IPS-20b (cell line): ENCODE measurements at regions not wholly inside any gene's neighbourhood (a gene's known extent, or its start where the extent isn't known, plus 50 kb on each side); places are given as distances from the start of the nearest gene placed in this dataset.

ENCODE experiments used
- H3K27ac ChIP-seq: one replicate; pipeline ENCODE4 v1.5.1; 2013; ENCODE audit warnings: low read length
- H3K27me3 ChIP-seq: 2 replicates; pipeline ENCODE4 v1.6.1; 2013; ENCODE audit warnings: mild to moderate bottlenecking, low read length, inconsistent platforms; ENCODE audit not compliant: insufficient read depth
- H3K36me3 ChIP-seq: 2 replicates; pipeline ENCODE4 v1.6.1; 2013; ENCODE audit warnings: low read depth, mild to moderate bottlenecking, inconsistent platforms, low read length, moderate library complexity; ENCODE audit not compliant: insufficient read depth
- H3K4me1 ChIP-seq: 2 replicates; pipeline ENCODE4 v1.6.1; 2013; ENCODE audit warnings: mild to moderate bottlenecking, control low read depth, inconsistent platforms, low read length, moderate library complexity; ENCODE audit not compliant: insufficient read depth
- H3K4me3 ChIP-seq: 2 replicates; pipeline ENCODE4 v1.5.1; 2013; ENCODE audit warnings: mild to moderate bottlenecking, low read length, inconsistent platforms
- H3K9ac ChIP-seq: 2 replicates; pipeline ENCODE4 v1.6.1; 2013; ENCODE audit warnings: low read depth, mild to moderate bottlenecking, inconsistent platforms, low read length, moderate library complexity
- H3K9me3 ChIP-seq: 2 replicates; pipeline ENCODE4 v1.6.1; 2013; ENCODE audit warnings: mild to moderate bottlenecking, low read depth, low read length, inconsistent platforms; ENCODE audit not compliant: insufficient read depth

DNA sequence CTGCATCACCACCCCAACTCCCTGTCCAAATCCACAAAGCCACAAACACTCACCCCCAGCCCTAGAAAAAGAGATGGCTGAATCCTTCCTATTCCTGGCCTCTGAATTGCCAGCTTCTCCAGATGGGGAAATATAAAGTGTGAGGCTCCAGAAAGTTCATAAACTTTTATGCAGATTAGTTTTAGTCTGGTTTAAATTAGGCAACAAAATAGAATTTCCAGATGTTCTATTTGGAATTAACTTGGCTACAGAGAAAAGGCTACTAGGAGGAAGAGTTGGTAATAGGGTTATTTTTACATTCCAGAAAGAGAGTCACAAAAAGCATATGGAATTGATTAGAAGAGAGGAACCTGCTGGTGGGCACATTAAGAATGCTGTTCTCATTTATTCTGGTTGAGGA is 56.0 kb downstream of the EN1 start:
- Histone ChIP-seq H3K9ac (no peak overlapping the region), H3K4me1 (no peaks in the 10 kb centered on the region), H3K4me3 (no peak overlapping the region), H3K36me3 (no peaks in the 10 kb centered on the region), H3K9me3 (no peaks in the 10 kb centered on the region), H3K27me3 (peaks cover 25% of the 10 kb centered on the region; the same call in 1 of the 2 replicates), H3K27ac (no peak overlapping the region)

DNA sequence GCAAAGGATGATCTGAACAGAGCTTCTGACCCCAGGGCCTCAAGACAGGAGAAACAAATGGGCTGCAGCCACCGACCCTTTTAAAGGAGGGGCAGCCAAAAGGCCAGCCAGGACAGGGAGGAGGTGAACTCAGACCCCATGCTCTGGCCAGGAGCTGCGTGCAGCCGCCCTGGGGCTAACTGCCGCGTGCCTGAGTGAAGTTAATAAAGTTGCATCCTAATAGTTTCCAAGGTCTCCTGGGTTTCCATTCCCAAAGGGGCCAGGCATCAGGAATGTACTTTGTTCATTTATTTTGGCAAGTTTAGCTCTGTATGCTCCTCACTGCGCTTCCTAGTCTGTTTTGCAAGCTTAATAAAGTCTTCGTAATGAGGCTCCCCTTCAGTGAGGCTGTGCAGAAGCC is 60.7 kb downstream of the EN1 start:
- peaks cover 14% of the 10 kb centered on the region; the same call in 1 of the 2 replicates for H3K27me3 ChIP-seq

DNA sequence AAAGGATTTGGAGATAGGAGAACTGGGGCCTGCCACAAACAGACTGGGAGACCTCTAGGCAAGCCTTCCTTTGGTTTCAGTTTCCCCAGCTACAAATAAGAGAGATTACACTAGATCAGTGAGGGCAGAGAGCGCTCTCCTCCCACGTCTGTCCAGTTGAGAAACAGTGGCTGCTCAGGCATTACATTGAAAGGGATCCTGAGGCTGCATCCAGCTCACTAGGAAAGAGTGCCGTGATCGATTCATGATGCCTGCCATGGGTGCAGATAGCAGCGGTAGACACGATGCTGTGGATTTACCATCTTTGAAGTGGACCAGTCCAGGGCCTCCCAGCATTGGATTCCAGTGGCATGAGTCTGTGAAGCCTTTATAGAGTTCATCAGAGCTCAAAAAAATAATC is 62.6 kb downstream of the EN1 start:
- Histone ChIP-seq H3K27ac (no peak overlapping the region), H3K9me3 (no peaks in the 10 kb centered on the region), H3K27me3 (peaks cover 14% of the 10 kb centered on the region; the same call in 1 of the 2 replicates), H3K4me1 (no peaks in the 10 kb centered on the region), H3K4me3 (no peak overlapping the region), H3K9ac (no peak overlapping the region), H3K36me3 (no peaks in the 10 kb centered on the region)

More for the DNA sequence above, 60.7 kb downstream of the EN1 start:
- Histone ChIP-seq H3K27ac (no peak overlapping the region), H3K36me3 (no peaks in the 10 kb centered on the region), H3K4me3 (no peak overlapping the region), H3K9ac (no peak overlapping the region), H3K4me1 (no peaks in the 10 kb centered on the region), H3K9me3 (no peaks in the 10 kb centered on the region)

DNA sequence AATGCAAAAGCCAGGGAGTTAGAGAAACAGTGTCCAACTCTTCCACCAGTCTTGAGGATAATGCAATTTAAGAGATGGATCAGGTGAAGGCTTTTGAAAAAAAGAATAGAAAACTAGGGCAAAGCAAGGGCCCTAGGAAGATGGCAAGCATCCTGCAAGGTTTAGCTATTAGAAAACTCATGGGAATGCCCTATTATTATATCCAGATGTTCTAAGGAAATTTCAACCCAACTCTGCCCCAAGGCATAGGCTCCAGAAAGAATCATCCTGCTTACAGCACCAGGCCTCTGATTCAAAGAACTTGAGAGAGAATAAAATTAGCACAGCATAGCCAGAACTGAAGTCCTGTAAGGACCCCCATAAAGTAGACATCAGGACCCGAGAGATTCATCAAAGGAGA is 68.1 kb downstream of the EN1 start:
- H3K9ac ChIP-seq, result no peak overlapping the region
- H3K36me3 ChIP-seq, result no peaks in the 10 kb centered on the region
- peaks cover 3% of the 10 kb centered on the region; the same call in 1 of the 2 replicates for H3K4me1 ChIP-seq
- H3K27me3 ChIP-seq, result peaks cover 25% of the 10 kb centered on the region
- H3K4me3 ChIP-seq, result no peak overlapping the region
- H3K9me3 ChIP-seq, result no peaks in the 10 kb centered on the region
- no peak overlapping the region for H3K27ac ChIP-seq

DNA sequence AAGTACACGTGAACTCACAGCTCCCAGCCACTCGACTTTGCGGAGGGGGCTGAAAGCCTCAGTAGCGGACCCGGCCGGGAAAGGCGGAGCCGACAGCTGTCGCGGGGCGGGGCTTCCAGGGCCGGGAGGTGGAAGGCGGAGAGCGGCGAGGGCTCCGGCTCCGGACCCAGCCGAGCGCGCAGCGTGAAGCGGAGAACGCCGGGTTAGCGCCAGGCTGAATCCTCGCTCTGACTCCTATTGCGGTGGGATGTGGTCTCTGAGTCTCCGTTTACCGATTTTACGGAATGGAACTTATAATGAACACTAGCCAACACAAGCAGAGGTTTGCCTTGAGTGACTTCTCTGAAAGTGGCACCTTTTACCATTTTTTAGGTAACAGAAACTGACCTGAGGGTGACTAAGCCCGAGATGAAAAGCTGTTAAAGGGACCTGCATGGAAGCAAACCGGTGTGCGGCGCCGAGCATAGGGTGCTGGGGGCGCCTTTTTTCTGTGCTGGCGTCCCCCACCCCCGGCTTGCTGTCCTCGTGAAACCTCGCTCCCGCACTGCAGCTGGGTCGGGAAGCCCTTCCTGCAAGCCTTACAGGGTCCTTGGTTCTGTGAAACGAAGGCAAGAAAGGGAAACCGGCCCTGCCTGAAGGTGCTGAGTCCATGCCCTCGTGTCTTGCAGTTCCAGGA is 72.9 kb downstream of the EN1 start:
- peak overlapping the region; percentile 60; the same call in 1 of the 2 replicates for H3K9ac ChIP-seq
- H3K4me1 ChIP-seq, result peaks cover 3% of the 10 kb centered on the region
- peak overlapping the region; percentile 75 for H3K4me3 ChIP-seq
- no peak overlapping the region for H3K27ac ChIP-seq
- H3K27me3 ChIP-seq, result peaks cover 64% of the 10 kb centered on the region
- H3K36me3 ChIP-seq, result no peaks in the 10 kb centered on the region
- H3K9me3 ChIP-seq, result no peaks in the 10 kb centered on the region

DNA sequence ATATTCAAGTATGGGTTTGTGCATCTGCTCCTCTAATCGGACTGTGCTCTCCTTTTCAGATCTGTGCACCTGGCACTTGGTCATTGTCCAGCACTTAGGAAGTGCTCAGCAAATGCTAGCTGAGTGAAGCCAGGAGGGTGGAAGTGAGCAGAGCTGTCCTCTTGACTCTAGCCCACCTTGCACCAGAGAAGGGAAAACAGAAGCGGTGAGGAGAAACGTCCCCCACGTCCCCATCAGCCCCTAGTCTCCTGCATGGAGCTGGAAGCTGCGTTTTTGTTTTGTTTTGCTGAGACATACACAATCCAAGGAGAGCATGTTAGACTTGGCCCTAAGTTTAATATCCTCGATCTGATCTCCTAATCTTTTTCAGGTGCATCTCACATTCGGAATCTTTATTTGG is 73.6 kb downstream of the EN1 start:
- Histone ChIP-seq H3K9ac (no peak overlapping the region), H3K4me3 (no peak overlapping the region), H3K9me3 (no peaks in the 10 kb centered on the region), H3K27me3 (peaks cover 69% of the 10 kb centered on the region), H3K27ac (no peak overlapping the region), H3K4me1 (peaks cover 3% of the 10 kb centered on the region), H3K36me3 (no peaks in the 10 kb centered on the region)

DNA sequence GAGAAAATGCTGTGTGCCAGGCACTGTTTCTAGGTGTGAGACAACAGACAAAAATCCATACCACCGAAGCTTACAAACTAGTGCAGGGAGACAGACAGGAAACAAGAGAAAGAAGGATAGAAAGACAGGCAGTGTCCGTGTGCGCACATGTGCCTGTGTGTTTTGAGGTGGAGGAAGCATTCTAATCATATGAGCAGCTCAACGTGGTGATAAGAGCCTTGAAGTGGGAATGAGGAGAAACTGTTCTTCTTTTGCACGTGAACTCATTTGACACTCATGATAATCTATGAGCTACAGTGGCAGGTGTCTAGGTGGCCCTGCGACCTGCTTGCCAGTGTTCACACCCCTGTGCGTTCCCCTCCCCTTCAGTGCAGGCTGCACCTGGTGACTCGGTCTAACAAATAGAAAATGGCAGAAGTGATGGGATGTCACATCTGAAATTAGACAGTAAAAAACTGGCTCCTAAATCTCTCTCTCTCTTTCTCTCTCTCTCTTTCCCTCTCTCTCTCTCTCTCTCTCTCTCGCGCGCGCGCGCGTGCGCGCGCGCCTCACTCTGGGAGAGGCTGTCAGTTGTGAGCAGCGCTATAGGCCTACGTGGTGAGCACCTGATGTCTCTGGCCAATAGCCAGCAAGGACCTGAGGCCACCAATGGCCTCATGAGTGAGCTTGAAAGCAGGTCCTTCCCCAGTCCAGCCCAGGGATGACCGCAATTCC is 74.8 kb downstream of the EN1 start:
- Histone ChIP-seq H3K27me3 (peaks cover 69% of the 10 kb centered on the region), H3K4me1 (peaks cover 3% of the 10 kb centered on the region), H3K9ac (no peak overlapping the region), H3K9me3 (no peaks in the 10 kb centered on the region), H3K4me3 (no peak overlapping the region), H3K36me3 (no peaks in the 10 kb centered on the region), H3K27ac (no peak overlapping the region)

DNA sequence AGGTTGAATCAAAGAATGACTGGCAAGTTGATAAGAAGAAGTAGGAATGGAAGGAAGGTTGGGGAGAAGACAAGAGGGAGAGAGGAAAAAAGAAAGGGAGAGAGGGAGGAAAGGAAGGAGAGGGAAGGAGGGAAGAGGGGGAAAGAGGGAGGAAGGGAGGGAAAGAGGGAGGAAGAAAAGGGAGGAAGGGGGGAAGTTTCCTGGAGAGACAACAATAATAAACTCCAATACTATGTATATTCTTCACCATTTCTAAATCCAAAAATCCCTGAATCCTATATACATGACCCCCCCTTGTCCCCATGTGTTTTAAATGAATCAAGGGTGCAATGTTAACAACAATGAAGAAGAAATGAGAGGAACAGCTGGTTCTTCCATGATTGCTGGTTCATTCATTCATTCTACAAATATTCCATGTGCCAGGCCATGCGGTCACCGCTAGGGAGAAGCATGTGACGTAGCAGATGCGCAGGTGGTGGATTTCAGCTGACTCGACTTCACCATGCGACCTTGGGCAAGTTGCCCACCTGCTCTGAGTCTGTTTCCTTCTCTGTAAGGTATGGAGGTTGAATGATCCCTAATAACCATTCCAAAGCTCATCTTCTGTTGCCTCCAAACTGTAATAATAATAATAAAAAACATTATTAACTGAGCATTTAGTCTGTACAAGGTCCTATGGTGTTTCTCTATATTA is 77.6 kb downstream of the EN1 start:
- no peaks in the 10 kb centered on the region; the same call in 1 of the 2 replicates for H3K4me1 ChIP-seq
- no peaks in the 10 kb centered on the region for H3K9me3 ChIP-seq
- no peaks in the 10 kb centered on the region for H3K36me3 ChIP-seq
- H3K4me3 ChIP-seq, result no peak overlapping the region
- H3K27ac ChIP-seq, result no peak overlapping the region
- H3K27me3 ChIP-seq, result peaks cover 69% of the 10 kb centered on the region
- H3K9ac ChIP-seq, result no peak overlapping the region

DNA sequence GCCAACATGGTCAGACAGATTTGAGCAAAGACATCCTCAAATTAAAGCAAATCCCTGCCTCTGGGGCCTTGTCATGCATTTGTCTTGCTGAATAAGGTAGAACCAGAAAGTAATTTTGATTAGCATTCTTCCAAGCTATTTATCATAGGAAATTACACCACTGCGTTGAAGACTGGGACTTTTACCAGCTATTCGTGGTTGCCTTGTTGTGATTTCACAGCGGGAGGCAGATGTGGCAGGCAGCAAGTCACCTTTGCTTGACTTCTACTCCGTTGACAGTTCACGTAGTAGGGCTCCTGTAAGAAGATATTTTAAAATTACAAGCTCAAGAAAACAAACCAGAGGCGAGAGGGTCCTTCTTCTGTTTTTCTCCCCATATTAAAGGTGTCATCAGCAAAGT is 80.6 kb downstream of the EN1 start:
- Histone ChIP-seq H3K27ac (no peak overlapping the region), H3K9ac (no peak overlapping the region), H3K4me1 (no peaks in the 10 kb centered on the region), H3K4me3 (no peak overlapping the region), H3K36me3 (no peaks in the 10 kb centered on the region), H3K27me3 (peaks cover 60% of the 10 kb centered on the region), H3K9me3 (no peaks in the 10 kb centered on the region)

DNA sequence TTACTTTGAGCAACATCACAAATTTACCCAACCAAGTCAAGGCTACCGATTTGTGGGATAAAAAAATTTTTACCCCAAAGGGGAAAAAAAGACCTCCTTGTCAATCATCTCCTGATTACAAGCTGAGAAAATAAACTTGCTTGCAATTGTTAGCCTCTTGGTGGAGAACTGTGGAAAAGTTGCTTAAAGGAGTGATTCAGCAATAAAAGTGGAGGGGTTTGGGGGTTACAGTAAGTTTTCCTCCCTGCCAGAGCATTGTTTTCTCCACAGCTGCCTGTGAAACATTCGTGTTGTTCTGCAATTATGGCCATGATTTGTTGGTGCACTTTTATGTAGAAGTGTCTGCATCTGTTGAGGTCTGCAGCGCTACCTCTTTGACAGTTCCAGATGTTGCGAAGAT is 82.6 kb downstream of the EN1 start:
- Histone ChIP-seq H3K4me1 (no peaks in the 10 kb centered on the region), H3K27me3 (peaks cover 46% of the 10 kb centered on the region), H3K4me3 (no peak overlapping the region), H3K9ac (no peak overlapping the region), H3K9me3 (no peaks in the 10 kb centered on the region), H3K27ac (no peak overlapping the region), H3K36me3 (no peaks in the 10 kb centered on the region)

DNA sequence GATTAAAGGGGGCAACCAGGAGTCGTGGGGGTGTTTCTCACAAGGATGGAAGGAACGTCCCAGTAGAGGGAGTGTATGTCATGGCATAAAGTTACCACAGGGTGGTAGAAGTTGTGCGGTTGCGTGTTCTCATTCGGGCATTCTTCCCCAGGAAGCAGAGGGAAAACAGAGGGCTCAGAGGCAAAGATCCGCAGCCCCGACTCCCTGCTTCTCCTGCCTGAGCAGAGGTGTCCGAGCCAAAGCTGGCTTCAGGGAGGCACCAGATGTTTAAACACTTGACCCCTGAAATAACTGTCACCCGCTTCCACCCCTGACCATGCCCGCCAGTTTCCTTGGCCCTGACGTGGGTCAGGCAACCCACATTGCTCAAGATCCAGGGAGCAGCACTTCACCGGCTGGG is 83.7 kb downstream of the EN1 start:
- no peaks in the 10 kb centered on the region for H3K36me3 ChIP-seq
- no peaks in the 10 kb centered on the region for H3K4me1 ChIP-seq
- H3K27me3 ChIP-seq, result peaks cover 41% of the 10 kb centered on the region
- no peak overlapping the region for H3K9ac ChIP-seq
- H3K27ac ChIP-seq, result no peak overlapping the region
- no peak overlapping the region for H3K4me3 ChIP-seq
- no peaks in the 10 kb centered on the region for H3K9me3 ChIP-seq

DNA sequence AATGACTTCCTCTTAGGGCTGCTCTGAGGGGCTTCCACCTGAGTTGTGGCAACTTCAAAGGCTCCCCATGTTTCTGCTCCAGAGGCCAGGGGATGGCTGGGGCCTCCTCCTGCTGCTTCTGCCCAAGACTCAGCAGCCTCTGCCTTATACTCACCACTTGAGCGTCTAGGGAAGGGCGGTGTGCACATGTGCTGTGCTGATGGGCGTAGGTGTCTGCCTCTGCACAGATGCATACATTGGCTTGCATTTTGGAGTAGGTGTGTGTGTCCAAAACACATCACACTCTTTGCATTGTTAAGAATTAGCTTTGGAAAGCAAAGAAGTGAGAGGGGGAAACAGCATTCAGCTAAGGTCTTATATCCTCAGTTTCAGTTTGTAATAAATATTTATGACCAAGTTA is 85.2 kb downstream of the EN1 start:
- no peak overlapping the region for H3K9ac ChIP-seq

More for the DNA sequence above, 85.2 kb downstream of the EN1 start:
- H3K4me3 ChIP-seq, result no peak overlapping the region
- H3K27ac ChIP-seq, result no peak overlapping the region
- H3K4me1 ChIP-seq, result no peaks in the 10 kb centered on the region
- H3K27me3 ChIP-seq, result peaks cover 41% of the 10 kb centered on the region
- no peaks in the 10 kb centered on the region for H3K36me3 ChIP-seq
- H3K9me3 ChIP-seq, result no peaks in the 10 kb centered on the region
